ENCODE measurements at regions not wholly inside any gene's neighbourhood (a gene's known extent, or its start where the extent isn't known, plus 50 kb on each side); places are given as distances from the start of the nearest gene placed in this dataset.

DNA sequence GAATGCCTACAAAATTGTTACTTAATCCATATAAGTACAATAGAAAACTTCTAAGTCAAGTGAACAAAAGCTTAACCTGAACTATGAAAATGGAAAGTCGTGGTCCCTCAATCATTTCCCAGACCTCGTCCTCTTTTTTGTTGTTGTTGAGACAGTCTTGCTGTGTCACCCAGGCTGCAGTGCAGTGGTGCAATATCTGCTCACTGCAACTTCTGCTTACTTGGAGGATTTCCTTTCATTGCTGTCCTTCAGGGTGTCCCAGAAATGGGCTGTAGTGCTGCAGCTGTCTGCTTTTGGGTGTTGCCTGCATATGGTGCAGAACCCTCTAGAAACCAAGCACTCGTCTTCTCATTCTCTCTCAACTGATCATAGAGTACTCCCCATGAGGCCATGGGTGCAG is 75.0 kb upstream of the IL2 start:
- no peaks in the 10 kb centered on the region for H3K4me1 ChIP-seq (ENCODE audit: control extremely low read depth in 1 of 4, control insufficient read depth in 4 of 4, insufficient read depth in 4 of 4, low read length in 3 of 4)
- H3K36me3 ChIP-seq (ENCODE audit: control insufficient read depth in 4 of 4, insufficient read depth in 4 of 4, low read length in 3 of 4) = no peaks in the 10 kb centered on the region
- H3K4me3 ChIP-seq (ENCODE audit: control insufficient read depth in 1 of 7, extremely low read depth in 1 of 7, insufficient read depth in 4 of 7, low read depth in 2 of 7, low read length in 6 of 7) = no peak overlapping the region
- peaks cover 0 to 7% (median under 1%) of the 10 kb centered on the region in 5 experiments for H3K27me3 ChIP-seq (replicated peaks in 2 of 5; ENCODE audit: control insufficient read depth in 4 of 5, insufficient read depth in 5 of 5, low read length in 4 of 5)
- H3K27ac ChIP-seq (ENCODE audit: insufficient read depth in 1 of 2, low read depth in 1 of 2, low read length in 2 of 2, poor library complexity in 1 of 2, severe bottlenecking in 2 of 2) = no peak overlapping the region
- ChIA-PET CTCF (no interaction called here), POLR2A (no interaction called here)
- H3K9me3 ChIP-seq (ENCODE audit: control extremely low read depth in 1 of 5, control insufficient read depth in 4 of 5, insufficient read depth in 2 of 5, low read depth in 1 of 5, low read length in 4 of 5) = peaks cover 0 to 23% (median 3%) of the 10 kb centered on the region in 5 experiments
- 100% methylated on average over 2 of the region's 3 CpGs for WGBS (ENCODE audit: insufficient coverage)
- DNase-seq = no peak

DNA sequence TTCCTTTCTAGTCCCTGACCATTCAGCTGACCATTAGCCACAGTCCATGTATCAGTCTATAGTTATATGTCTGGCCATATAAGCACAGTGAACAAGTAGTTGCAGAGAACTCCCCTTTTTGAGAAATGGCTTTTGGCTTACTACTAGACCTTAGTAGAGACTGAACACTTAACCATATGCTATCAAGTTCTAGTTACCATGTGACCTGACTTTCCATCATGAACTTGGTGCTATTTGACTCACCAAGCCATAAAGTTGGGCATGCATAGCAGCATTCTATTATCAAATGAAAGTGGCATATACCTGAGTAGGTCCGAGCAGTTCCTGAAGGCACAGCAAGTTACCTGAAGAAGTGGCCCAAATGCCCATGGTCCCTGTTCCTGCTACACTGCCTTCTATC is 74.5 kb upstream of the IL2 start:
- Histone ChIP-seq H3K4me1 (ENCODE audit: control extremely low read depth in 1 of 4, control insufficient read depth in 4 of 4, insufficient read depth in 4 of 4, low read length in 3 of 4) (no peaks in the 10 kb centered on the region), H3K27me3 (replicated peaks in 2 of 5; ENCODE audit: control insufficient read depth in 4 of 5, insufficient read depth in 5 of 5, low read length in 4 of 5) (peaks cover 0 to 7% (median 0%) of the 10 kb centered on the region in 5 experiments), H3K4me3 (ENCODE audit: control insufficient read depth in 1 of 7, extremely low read depth in 1 of 7, insufficient read depth in 4 of 7, low read depth in 2 of 7, low read length in 6 of 7) (no peak overlapping the region), H3K27ac (ENCODE audit: insufficient read depth in 1 of 2, low read depth in 1 of 2, low read length in 2 of 2, poor library complexity in 1 of 2, severe bottlenecking in 2 of 2) (no peak overlapping the region), H3K9me3 (ENCODE audit: control extremely low read depth in 1 of 5, control insufficient read depth in 4 of 5, insufficient read depth in 2 of 5, low read depth in 1 of 5, low read length in 4 of 5) (peaks cover 0 to 23% (median 3%) of the 10 kb centered on the region in 5 experiments), H3K36me3 (ENCODE audit: control insufficient read depth in 4 of 4, insufficient read depth in 4 of 4, low read length in 3 of 4) (no peaks in the 10 kb centered on the region)
- DNase-seq = no peak
- no CpG with 5 or more reads among the region's 1 CpG for WGBS (ENCODE audit: insufficient coverage)
- ChIA-PET CTCF (no interaction called here), POLR2A (no interaction called here)

DNA sequence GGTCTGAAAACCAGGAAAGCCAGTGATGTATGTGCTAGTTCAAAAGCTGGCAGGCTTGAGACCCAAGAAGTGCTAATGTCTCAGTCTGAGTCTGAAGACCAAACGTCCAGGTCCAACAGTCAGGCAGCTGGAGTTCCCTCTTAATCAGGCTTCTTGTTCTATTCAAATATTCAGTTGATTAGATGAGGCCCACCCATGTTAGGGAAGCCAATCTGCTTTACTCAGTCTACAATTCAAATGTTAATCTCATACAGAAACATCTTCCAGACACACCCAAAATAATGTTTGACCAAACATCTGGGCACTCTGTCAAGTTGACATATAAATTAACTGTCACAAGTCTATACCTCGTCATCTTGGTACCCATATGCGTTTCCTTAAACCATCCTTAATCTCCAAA is 72.4 kb upstream of the IL2 start:
- WGBS (ENCODE audit: insufficient coverage) = 38% methylated on average over 1 of the region's 3 CpGs
- Histone ChIP-seq H3K27ac (ENCODE audit: insufficient read depth in 1 of 2, low read depth in 1 of 2, low read length in 2 of 2, poor library complexity in 1 of 2, severe bottlenecking in 2 of 2) (no peak overlapping the region), H3K4me1 (ENCODE audit: control extremely low read depth in 1 of 4, control insufficient read depth in 4 of 4, insufficient read depth in 4 of 4, low read length in 3 of 4) (no peaks in the 10 kb centered on the region), H3K36me3 (ENCODE audit: control insufficient read depth in 4 of 4, insufficient read depth in 4 of 4, low read length in 3 of 4) (no peaks in the 10 kb centered on the region), H3K27me3 (replicated peaks in 2 of 5; ENCODE audit: control insufficient read depth in 4 of 5, insufficient read depth in 5 of 5, low read length in 4 of 5) (peaks cover 0 to 2% (median 0%) of the 10 kb centered on the region in 5 experiments), H3K9me3 (ENCODE audit: control extremely low read depth in 1 of 5, control insufficient read depth in 4 of 5, insufficient read depth in 2 of 5, low read depth in 1 of 5, low read length in 4 of 5) (peaks cover 0 to 19% (median 3%) of the 10 kb centered on the region in 5 experiments), H3K4me3 (ENCODE audit: control insufficient read depth in 1 of 7, extremely low read depth in 1 of 7, insufficient read depth in 4 of 7, low read depth in 2 of 7, low read length in 6 of 7) (no peak overlapping the region)
- no peak for DNase-seq
- CTCF ChIA-PET = no interaction called here
- POLR2A ChIA-PET = no interaction called here

DNA sequence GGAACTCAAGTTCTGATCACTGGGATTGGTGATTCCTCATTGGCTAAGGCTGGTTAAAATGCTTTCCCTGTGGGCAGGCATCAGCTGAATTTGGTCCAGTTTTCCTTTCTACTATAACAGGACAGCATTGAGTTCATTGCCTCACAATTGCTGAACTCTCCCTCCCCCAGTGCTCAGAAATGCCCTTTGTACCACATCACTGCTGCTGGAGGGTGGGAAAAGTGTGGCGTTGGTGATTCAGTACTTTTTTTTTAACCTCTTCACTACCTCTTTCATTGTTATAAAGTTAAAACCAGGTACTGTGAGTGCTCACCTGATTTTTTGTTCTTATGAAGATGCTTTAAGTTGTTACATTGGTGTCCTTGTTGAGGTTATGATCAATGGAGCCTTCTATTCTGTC is 69.3 kb upstream of the IL2 start:
- H3K4me1 ChIP-seq (ENCODE audit: control extremely low read depth in 1 of 4, control insufficient read depth in 4 of 4, insufficient read depth in 4 of 4, low read length in 3 of 4) = no peaks in the 10 kb centered on the region
- no peak overlapping the region for H3K4me3 ChIP-seq (ENCODE audit: control insufficient read depth in 1 of 7, extremely low read depth in 1 of 7, insufficient read depth in 4 of 7, low read depth in 2 of 7, low read length in 6 of 7)
- H3K36me3 ChIP-seq (ENCODE audit: control insufficient read depth in 4 of 4, insufficient read depth in 4 of 4, low read length in 3 of 4) = no peaks in the 10 kb centered on the region
- peaks cover 0 to 2% (median 0%) of the 10 kb centered on the region in 5 experiments for H3K27me3 ChIP-seq (replicated peaks in 2 of 5; ENCODE audit: control insufficient read depth in 4 of 5, insufficient read depth in 5 of 5, low read length in 4 of 5)
- DNase-seq = no peak
- no peak overlapping the region for H3K27ac ChIP-seq (ENCODE audit: insufficient read depth in 1 of 2, low read depth in 1 of 2, low read length in 2 of 2, poor library complexity in 1 of 2, severe bottlenecking in 2 of 2)
- ChIA-PET POLR2A (no interaction called here), CTCF (no interaction called here)
- no CpG with 5 or more reads among the region's 1 CpG for WGBS (ENCODE audit: insufficient coverage)
- peaks cover 0 to 21% (median 5%) of the 10 kb centered on the region in 5 experiments for H3K9me3 ChIP-seq (ENCODE audit: control extremely low read depth in 1 of 5, control insufficient read depth in 4 of 5, insufficient read depth in 2 of 5, low read depth in 1 of 5, low read length in 4 of 5)

DNA sequence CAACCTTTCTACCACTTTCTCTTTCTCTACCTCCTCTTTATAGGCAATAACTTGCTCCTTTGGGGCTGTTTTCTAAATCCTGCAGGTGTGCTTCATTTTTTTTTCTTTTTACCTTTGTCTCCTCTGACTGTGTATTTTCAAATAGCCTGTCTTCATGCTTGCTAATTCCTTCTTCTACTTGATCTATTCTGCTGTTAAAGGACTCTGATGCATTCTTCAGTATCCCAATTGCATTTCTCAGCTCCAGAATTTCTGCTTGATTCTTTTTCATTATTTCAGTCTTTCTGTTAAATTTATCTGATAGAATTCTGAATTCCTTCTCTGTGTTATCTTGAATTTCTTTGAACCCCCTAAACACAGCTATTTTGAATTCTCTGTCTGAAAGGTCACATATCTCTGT is 67.7 kb upstream of the IL2 start:
- no peak for DNase-seq
- CTCF ChIA-PET = interaction anchor here (1.0 kb wide), 1 partner anchor 88 kb away, joined by 3 read pairs; no protein-coding TSS in a partner anchor
- no peak overlapping the region for H3K27ac ChIP-seq (ENCODE audit: insufficient read depth in 1 of 2, low read depth in 1 of 2, low read length in 2 of 2, poor library complexity in 1 of 2, severe bottlenecking in 2 of 2)
- no peaks in the 10 kb centered on the region for H3K36me3 ChIP-seq (ENCODE audit: control insufficient read depth in 4 of 4, insufficient read depth in 4 of 4, low read length in 3 of 4)
- no peak overlapping the region for H3K4me3 ChIP-seq (ENCODE audit: control insufficient read depth in 1 of 7, extremely low read depth in 1 of 7, insufficient read depth in 4 of 7, low read depth in 2 of 7, low read length in 6 of 7)
- no peaks in the 10 kb centered on the region for H3K4me1 ChIP-seq (ENCODE audit: control extremely low read depth in 1 of 4, control insufficient read depth in 4 of 4, insufficient read depth in 4 of 4, low read length in 3 of 4)
- peaks cover 0 to 18% (median 5%) of the 10 kb centered on the region in 5 experiments for H3K9me3 ChIP-seq (ENCODE audit: control extremely low read depth in 1 of 5, control insufficient read depth in 4 of 5, insufficient read depth in 2 of 5, low read depth in 1 of 5, low read length in 4 of 5)
- H3K27me3 ChIP-seq (replicated peaks in 2 of 5; ENCODE audit: control insufficient read depth in 4 of 5, insufficient read depth in 5 of 5, low read length in 4 of 5) = peaks cover 0 to 2% (median 0%) of the 10 kb centered on the region in 5 experiments
- POLR2A ChIA-PET = no interaction called here

DNA sequence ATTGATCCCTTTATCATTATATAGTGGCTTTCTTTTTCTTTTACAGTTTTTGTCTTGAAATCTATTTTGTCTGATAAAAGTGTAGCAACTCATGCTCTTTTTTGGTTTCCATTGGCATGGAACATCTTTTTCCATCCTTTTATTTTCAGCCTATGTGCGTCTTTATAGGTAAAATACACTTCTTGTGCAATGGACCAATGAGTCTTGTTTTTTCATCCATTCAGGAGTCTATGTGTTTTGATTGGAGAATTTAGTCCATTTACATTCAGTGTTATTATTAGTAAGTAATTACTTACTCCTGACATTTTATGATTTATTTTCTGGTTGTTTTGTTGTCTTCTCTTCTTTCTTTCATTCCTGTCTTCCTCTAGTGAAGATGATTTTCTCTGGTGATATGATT is 66.4 kb upstream of the IL2 start:
- no peak for DNase-seq
- CTCF ChIA-PET = no interaction called here
- Histone ChIP-seq H3K36me3 (ENCODE audit: control insufficient read depth in 4 of 4, insufficient read depth in 4 of 4, low read length in 3 of 4) (no peaks in the 10 kb centered on the region), H3K27me3 (replicated peaks in 2 of 5; ENCODE audit: control insufficient read depth in 4 of 5, insufficient read depth in 5 of 5, low read length in 4 of 5) (peaks cover 0 to 3% (median 0%) of the 10 kb centered on the region in 5 experiments), H3K9me3 (ENCODE audit: control extremely low read depth in 1 of 5, control insufficient read depth in 4 of 5, insufficient read depth in 2 of 5, low read depth in 1 of 5, low read length in 4 of 5) (peaks cover 0 to 18% (median 5%) of the 10 kb centered on the region in 5 experiments), H3K27ac (ENCODE audit: insufficient read depth in 1 of 2, low read depth in 1 of 2, low read length in 2 of 2, poor library complexity in 1 of 2, severe bottlenecking in 2 of 2) (no peak overlapping the region), H3K4me1 (ENCODE audit: control extremely low read depth in 1 of 4, control insufficient read depth in 4 of 4, insufficient read depth in 4 of 4, low read length in 3 of 4) (no peaks in the 10 kb centered on the region), H3K4me3 (ENCODE audit: control insufficient read depth in 1 of 7, extremely low read depth in 1 of 7, insufficient read depth in 4 of 7, low read depth in 2 of 7, low read length in 6 of 7) (no peak overlapping the region)
- POLR2A ChIA-PET = no interaction called here
- no CpG with 5 or more reads among the region's 1 CpG for WGBS (ENCODE audit: insufficient coverage)

DNA sequence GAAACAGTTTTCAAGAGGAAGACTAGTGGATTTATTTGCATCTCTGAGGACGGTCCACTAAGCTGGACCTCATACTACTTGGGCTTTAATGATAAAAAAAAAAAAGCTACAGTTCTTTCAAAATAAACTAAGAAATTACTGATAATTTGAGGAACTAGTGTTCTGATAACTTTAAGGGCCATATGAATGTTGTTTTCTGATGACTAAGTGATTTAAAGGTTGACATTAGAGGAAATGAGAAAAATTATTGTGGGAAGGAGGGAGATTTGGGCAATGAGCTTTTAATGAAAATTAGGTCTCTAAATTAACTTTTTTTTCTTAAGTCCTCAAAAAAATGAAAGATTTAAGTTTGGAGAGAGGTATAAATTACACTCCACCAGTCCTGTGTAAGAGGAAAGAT is 60.8 kb upstream of the IL2 start:
- H3K4me1 ChIP-seq (ENCODE audit: control extremely low read depth in 1 of 4, control insufficient read depth in 4 of 4, insufficient read depth in 4 of 4, low read length in 3 of 4) = peaks cover 0 to 2% (median 0%) of the 10 kb centered on the region in 4 experiments

More for the DNA sequence above, 60.8 kb upstream of the IL2 start:
- CTCF ChIA-PET = no interaction called here
- DNase-seq = peak in 2 of 3 donors; percentile 13 to 22
- no peak overlapping the region for H3K27ac ChIP-seq (ENCODE audit: insufficient read depth in 1 of 2, low read depth in 1 of 2, low read length in 2 of 2, poor library complexity in 1 of 2, severe bottlenecking in 2 of 2)
- H3K27me3 ChIP-seq (replicated peaks in 2 of 5; ENCODE audit: control insufficient read depth in 4 of 5, insufficient read depth in 5 of 5, low read length in 4 of 5) = peaks cover 0 to 20% (median 0%) of the 10 kb centered on the region in 5 experiments
- POLR2A ChIA-PET = no interaction called here
- H3K9me3 ChIP-seq (ENCODE audit: control extremely low read depth in 1 of 5, control insufficient read depth in 4 of 5, insufficient read depth in 2 of 5, low read depth in 1 of 5, low read length in 4 of 5) = peaks cover 0 to 2% (median 1%) of the 10 kb centered on the region in 5 experiments
- H3K4me3 ChIP-seq (ENCODE audit: control insufficient read depth in 1 of 7, extremely low read depth in 1 of 7, insufficient read depth in 4 of 7, low read depth in 2 of 7, low read length in 6 of 7) = no peak overlapping the region
- no peaks in the 10 kb centered on the region for H3K36me3 ChIP-seq (ENCODE audit: control insufficient read depth in 4 of 4, insufficient read depth in 4 of 4, low read length in 3 of 4)
- no CpG with 5 or more reads among the region's 1 CpG for WGBS (ENCODE audit: insufficient coverage)
